ENCODE measurements at regions not wholly inside any gene's neighbourhood (a gene's known extent, or its start where the extent isn't known, plus 50 kb on each side); places are given as distances from the start of the nearest gene placed in this dataset.

DNA sequence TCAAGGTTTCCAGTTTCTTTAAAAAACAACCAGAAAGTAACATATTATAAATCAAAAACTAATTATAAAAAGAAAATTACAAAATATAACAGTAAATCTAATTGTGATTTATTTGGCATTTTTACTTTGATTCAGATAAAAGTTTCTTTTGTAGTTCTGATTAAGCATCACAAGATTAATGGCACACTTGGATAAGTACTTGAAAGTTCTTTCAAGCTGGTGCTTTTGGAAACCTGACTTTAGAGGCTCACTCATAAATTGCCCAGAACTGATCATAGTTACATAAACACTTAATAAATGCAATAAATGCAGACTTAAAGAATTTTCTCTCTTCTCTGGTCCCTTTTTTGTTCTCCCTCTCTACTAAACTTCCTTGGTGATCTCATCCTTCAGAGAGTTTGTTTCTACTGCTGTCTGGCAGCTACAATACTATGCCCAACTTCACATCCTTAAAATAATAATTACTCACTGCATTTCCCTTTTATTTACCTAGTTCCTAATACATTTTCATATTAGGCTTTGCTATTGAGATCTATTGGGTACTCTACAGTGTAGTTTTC, 1417.0 kb downstream of the EFNB2 start:
- no peak overlapping the region for H3K27ac ChIP-seq (replicated peaks; ENCODE audit: low read length)
- H3K18ac ChIP-seq (ENCODE audit: low read length) = no peak overlapping the region
- H3K36me3 ChIP-seq (replicated peaks in 1 of 2; ENCODE audit: control insufficient read depth in 2 of 2, insufficient read depth in 2 of 2, low read length in 2 of 2) = no peaks in the 10 kb centered on the region
- H3K79me1 ChIP-seq (ENCODE audit: low read depth, low read length) = no peaks in the 10 kb centered on the region
- no peak overlapping the region for H3K14ac ChIP-seq (ENCODE audit: low read length)
- H3K4me3 ChIP-seq (ENCODE audit: low read length in 2 of 2) = no peak overlapping the region
- H2BK12ac ChIP-seq (ENCODE audit: low read length) = no peak overlapping the region
- no peaks in the 10 kb centered on the region for H3K27me3 ChIP-seq (ENCODE audit: control insufficient read depth in 3 of 3, insufficient read depth in 3 of 3, low read depth in 1 of 3, low read length in 3 of 3)
- H3K23ac ChIP-seq (ENCODE audit: low read depth, low read length, poor library complexity) = no peak overlapping the region
- H3K4ac ChIP-seq (ENCODE audit: low read length) = no peak overlapping the region
- H2BK120ac ChIP-seq (ENCODE audit: low read depth, low read length) = no peak overlapping the region
- H2BK5ac ChIP-seq (ENCODE audit: low read length) = no peak overlapping the region
- H4K8ac ChIP-seq (ENCODE audit: low read depth, low read length) = no peak overlapping the region
- DNase-seq (ENCODE audit: low spot score) = no peak
- H3K9ac ChIP-seq (ENCODE audit: low read depth, low read length, poor library complexity) = no peak overlapping the region
- H2BK15ac ChIP-seq (ENCODE audit: low read length) = no peak overlapping the region
- H4K91ac ChIP-seq (ENCODE audit: low read depth, low read length, poor library complexity) = no peak overlapping the region
- H3K9me3 ChIP-seq (replicated peaks in 1 of 2; ENCODE audit: control insufficient read depth in 2 of 2, insufficient read depth in 1 of 2, low read depth in 1 of 2, low read length in 2 of 2) = no peaks in the 10 kb centered on the region
- H3K4me1 ChIP-seq (ENCODE audit: control insufficient read depth in 2 of 2, insufficient read depth in 1 of 2, low read depth in 1 of 2, low read length in 2 of 2) = peaks cover 0 to 3% of the 10 kb centered on the region in 2 donors
- H3K4me2 ChIP-seq (ENCODE audit: insufficient read depth, low read length, poor library complexity, severe bottlenecking) = no peak overlapping the region
- no peak overlapping the region for H2AFZ ChIP-seq (ENCODE audit: low read length)
- H2AK5ac ChIP-seq (ENCODE audit: low read depth, low read length) = no peak overlapping the region

DNA sequence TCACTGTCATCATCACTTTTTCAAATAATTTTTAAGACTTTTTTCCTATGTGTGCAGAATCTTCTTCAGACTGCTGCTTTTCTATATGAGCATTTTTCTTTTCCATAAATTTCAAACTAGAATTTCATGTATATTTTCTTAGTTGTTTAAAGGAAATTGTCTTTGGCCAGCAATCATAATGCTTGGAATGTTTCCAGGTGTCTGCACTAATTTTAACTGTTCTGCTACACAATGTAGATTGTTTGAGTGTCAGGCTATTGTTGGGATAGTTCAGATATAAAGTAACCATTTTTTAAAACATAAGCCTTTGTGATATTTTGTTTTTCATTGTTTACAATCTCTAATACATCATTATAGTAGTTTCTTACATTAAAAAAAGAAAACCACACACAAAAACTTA, 1418.5 kb downstream of the EFNB2 start:
- Histone ChIP-seq H3K4me3 (ENCODE audit: low read length in 2 of 2) (no peak overlapping the region), H3K4me1 (ENCODE audit: control insufficient read depth in 2 of 2, insufficient read depth in 1 of 2, low read depth in 1 of 2, low read length in 2 of 2) (peaks cover 0 to 3% of the 10 kb centered on the region in 2 donors), H3K4ac (ENCODE audit: low read length) (no peak overlapping the region), H2BK5ac (ENCODE audit: low read length) (no peak overlapping the region), H3K9ac (ENCODE audit: low read depth, low read length, poor library complexity) (no peak overlapping the region), H4K8ac (ENCODE audit: low read depth, low read length) (no peak overlapping the region), H3K27ac (replicated peaks; ENCODE audit: low read length) (no peak overlapping the region), H3K9me3 (replicated peaks in 1 of 2; ENCODE audit: control insufficient read depth in 2 of 2, insufficient read depth in 1 of 2, low read depth in 1 of 2, low read length in 2 of 2) (no peaks in the 10 kb centered on the region), H3K23ac (ENCODE audit: low read depth, low read length, poor library complexity) (no peak overlapping the region), H3K36me3 (replicated peaks in 1 of 2; ENCODE audit: control insufficient read depth in 2 of 2, insufficient read depth in 2 of 2, low read length in 2 of 2) (no peaks in the 10 kb centered on the region), H3K18ac (ENCODE audit: low read length) (no peak overlapping the region), H2BK12ac (ENCODE audit: low read length) (no peak overlapping the region), H3K14ac (ENCODE audit: low read length) (no peak overlapping the region), H3K4me2 (ENCODE audit: insufficient read depth, low read length, poor library complexity, severe bottlenecking) (no peak overlapping the region), H3K79me1 (ENCODE audit: low read depth, low read length) (no peaks in the 10 kb centered on the region), H4K91ac (ENCODE audit: low read depth, low read length, poor library complexity) (no peak overlapping the region), H2AFZ (ENCODE audit: low read length) (no peak overlapping the region), H2AK5ac (ENCODE audit: low read depth, low read length) (no peak overlapping the region), H2BK120ac (ENCODE audit: low read depth, low read length) (no peak overlapping the region), H2BK15ac (ENCODE audit: low read length) (no peak overlapping the region), H3K27me3 (ENCODE audit: control insufficient read depth in 3 of 3, insufficient read depth in 3 of 3, low read depth in 1 of 3, low read length in 3 of 3) (no peaks in the 10 kb centered on the region)
- no peak for DNase-seq (ENCODE audit: low spot score)

DNA sequence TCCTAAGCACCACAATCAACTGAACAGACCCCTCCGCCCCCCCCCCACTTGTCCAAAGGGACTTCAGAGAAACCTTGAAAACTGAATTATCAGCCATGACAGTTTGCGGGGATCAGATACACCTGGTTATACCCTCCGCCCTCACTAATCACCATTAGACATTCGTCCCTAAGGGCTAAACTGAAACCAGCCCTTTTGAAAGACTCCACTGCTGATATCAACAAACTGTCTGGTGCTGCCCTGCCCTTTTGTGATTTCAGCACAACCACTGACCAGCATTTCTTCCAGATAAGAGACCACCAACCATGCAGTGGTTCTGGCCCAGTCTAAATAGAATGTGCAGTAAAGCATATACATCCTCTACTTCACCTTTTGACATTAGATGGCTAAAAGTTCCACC, 1422.9 kb downstream of the EFNB2 start:
- H3K18ac ChIP-seq (ENCODE audit: low read length) = no peak overlapping the region
- H3K4ac ChIP-seq (ENCODE audit: low read length) = no peak overlapping the region
- H3K79me1 ChIP-seq (ENCODE audit: low read depth, low read length) = no peaks in the 10 kb centered on the region
- H3K4me3 ChIP-seq (ENCODE audit: low read length in 2 of 2) = no peak overlapping the region
- no peaks in the 10 kb centered on the region for H3K9me3 ChIP-seq (replicated peaks in 1 of 2; ENCODE audit: control insufficient read depth in 2 of 2, insufficient read depth in 1 of 2, low read depth in 1 of 2, low read length in 2 of 2)
- H4K91ac ChIP-seq (ENCODE audit: low read depth, low read length, poor library complexity) = no peak overlapping the region
- WGBS, 2 donors (ENCODE audit: extremely low coverage in 2 of 2, insufficient read length in 2 of 2, insufficient replicate concordance in 1 of 2) = no CpG with 5 or more reads among the region's 4 CpGs
- no peak overlapping the region for H3K9ac ChIP-seq (ENCODE audit: low read depth, low read length, poor library complexity)
- H3K4me2 ChIP-seq (ENCODE audit: insufficient read depth, low read length, poor library complexity, severe bottlenecking) = no peak overlapping the region
- no peaks in the 10 kb centered on the region for H3K36me3 ChIP-seq (replicated peaks in 1 of 2; ENCODE audit: control insufficient read depth in 2 of 2, insufficient read depth in 2 of 2, low read length in 2 of 2)
- no peak overlapping the region for H2AFZ ChIP-seq (ENCODE audit: low read length)
- H4K8ac ChIP-seq (ENCODE audit: low read depth, low read length) = no peak overlapping the region
- H2AK5ac ChIP-seq (ENCODE audit: low read depth, low read length) = no peak overlapping the region
- no peak overlapping the region for H3K14ac ChIP-seq (ENCODE audit: low read length)
- no peak overlapping the region for H2BK12ac ChIP-seq (ENCODE audit: low read length)
- H3K27ac ChIP-seq (replicated peaks; ENCODE audit: low read length) = no peak overlapping the region
- no peaks in the 10 kb centered on the region for H3K27me3 ChIP-seq (ENCODE audit: control insufficient read depth in 3 of 3, insufficient read depth in 3 of 3, low read depth in 1 of 3, low read length in 3 of 3)
- no peak overlapping the region for H2BK120ac ChIP-seq (ENCODE audit: low read depth, low read length)
- H3K4me1 ChIP-seq (ENCODE audit: control insufficient read depth in 2 of 2, insufficient read depth in 1 of 2, low read depth in 1 of 2, low read length in 2 of 2) = no peaks in the 10 kb centered on the region
- no peak overlapping the region for H2BK5ac ChIP-seq (ENCODE audit: low read length)
- H3K23ac ChIP-seq (ENCODE audit: low read depth, low read length, poor library complexity) = no peak overlapping the region
- no peak overlapping the region for H2BK15ac ChIP-seq (ENCODE audit: low read length)
- DNase-seq (ENCODE audit: low spot score) = no peak

DNA sequence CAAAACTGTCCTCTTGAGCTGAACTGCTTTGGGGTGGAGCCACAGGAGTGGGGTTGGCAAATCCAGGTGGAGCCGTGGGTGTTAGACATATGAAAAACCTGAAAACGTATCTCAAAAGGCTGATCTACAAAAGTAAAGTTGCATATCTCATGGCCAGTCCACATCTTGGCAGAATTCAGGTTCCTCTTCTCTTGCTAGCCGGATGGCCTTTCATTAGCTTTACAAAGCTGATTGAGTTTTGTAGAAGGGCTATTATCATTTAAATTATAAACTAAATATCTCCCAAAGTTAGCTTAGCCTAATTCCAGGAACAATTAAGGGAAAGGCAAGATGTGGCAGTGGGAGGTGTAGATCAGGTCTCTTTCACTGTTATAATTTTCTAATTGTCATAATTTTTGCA, 1427.7 kb downstream of the EFNB2 start:
- DNase-seq (ENCODE audit: low spot score) = no peak
- Histone ChIP-seq H3K23ac (ENCODE audit: low read depth, low read length, poor library complexity) (no peak overlapping the region), H2BK15ac (ENCODE audit: low read length) (no peak overlapping the region), H3K36me3 (replicated peaks in 1 of 2; ENCODE audit: control insufficient read depth in 2 of 2, insufficient read depth in 2 of 2, low read length in 2 of 2) (no peaks in the 10 kb centered on the region), H2AFZ (ENCODE audit: low read length) (no peak overlapping the region), H3K4me1 (ENCODE audit: control insufficient read depth in 2 of 2, insufficient read depth in 1 of 2, low read depth in 1 of 2, low read length in 2 of 2) (no peaks in the 10 kb centered on the region), H3K4me2 (ENCODE audit: insufficient read depth, low read length, poor library complexity, severe bottlenecking) (no peak overlapping the region), H2BK5ac (ENCODE audit: low read length) (no peak overlapping the region), H4K91ac (ENCODE audit: low read depth, low read length, poor library complexity) (no peak overlapping the region), H3K27me3 (ENCODE audit: control insufficient read depth in 3 of 3, insufficient read depth in 3 of 3, low read depth in 1 of 3, low read length in 3 of 3) (no peaks in the 10 kb centered on the region), H2BK120ac (ENCODE audit: low read depth, low read length) (no peak overlapping the region), H3K4ac (ENCODE audit: low read length) (no peak overlapping the region), H3K4me3 (ENCODE audit: low read length in 2 of 2) (no peak overlapping the region), H3K14ac (ENCODE audit: low read length) (no peak overlapping the region), H2AK5ac (ENCODE audit: low read depth, low read length) (no peak overlapping the region), H3K79me1 (ENCODE audit: low read depth, low read length) (no peaks in the 10 kb centered on the region), H3K9me3 (replicated peaks in 1 of 2; ENCODE audit: control insufficient read depth in 2 of 2, insufficient read depth in 1 of 2, low read depth in 1 of 2, low read length in 2 of 2) (no peaks in the 10 kb centered on the region), H3K9ac (ENCODE audit: low read depth, low read length, poor library complexity) (no peak overlapping the region), H3K27ac (replicated peaks; ENCODE audit: low read length) (no peak overlapping the region), H3K18ac (ENCODE audit: low read length) (no peak overlapping the region), H4K8ac (ENCODE audit: low read depth, low read length) (no peak overlapping the region), H2BK12ac (ENCODE audit: low read length) (no peak overlapping the region)
- no CpG with 5 or more reads among the region's 3 CpGs for WGBS, 2 donors (ENCODE audit: extremely low coverage in 2 of 2, insufficient read length in 2 of 2, insufficient replicate concordance in 1 of 2)

Data from neuronal stem cell (in vitro differentiated cells).